H1 (cell line): ENCODE measurements at regions not wholly inside any gene's neighbourhood (a gene's known extent, or its start where the extent isn't known, plus 50 kb on each side); places are given as distances from the start of the nearest gene placed in this dataset.

Experiments
- CHD1 ChIP-seq: IDR thresholded peaks from 2 replicates; pipeline ENCODE4 v1.6.1; 2012; ENCODE audit warnings: low read depth, low read length, improper control_type of control experiment
- CHD2 ChIP-seq: IDR thresholded peaks from 2 replicates; pipeline ENCODE4 v1.6.1; 2012; ENCODE audit warnings: low read length, improper control_type of control experiment
- EZH2 ChIP-seq: fragments of 200-600 bp; sonication (generic); IDR thresholded peaks from 2 replicates; pipeline ENCODE4 v1.7.1; 2012; ENCODE audit warnings: low read depth, mild to moderate bottlenecking, moderate library complexity, low read length, inconsistent platforms; ENCODE audit not compliant: severe bottlenecking
- GABPA ChIP-seq: IDR thresholded peaks from 2 replicates; pipeline ENCODE4 v1.6.1; 2011; ENCODE audit warnings: mild to moderate bottlenecking, low read length, moderate library complexity, borderline replicate concordance; ENCODE audit not compliant: insufficient read depth
- KDM4A ChIP-seq: IDR thresholded peaks from one replicate; pipeline ENCODE4 v1.7.1; 2012; ENCODE audit warnings: low read depth, mild to moderate bottlenecking, moderate library complexity, low read length, inconsistent platforms; ENCODE audit not compliant: severe bottlenecking
- RFX5 ChIP-seq: IDR thresholded peaks from 2 replicates; pipeline ENCODE4 v1.6.1; 2011; ENCODE audit warnings: low read depth, low read length, improper control_type of control experiment, borderline replicate concordance
- TAF7 ChIP-seq: optimal IDR thresholded peaks from 2 replicates; pipeline ENCODE3; 2011; ENCODE audit warnings: low read depth, mild to moderate bottlenecking, inconsistent platforms, low read length, moderate library complexity, borderline replicate concordance
- TF ChIP-seq, protein P1 (sequence below): IDR thresholded peaks from 2 replicates; pipeline ENCODE4 v1.6.1; 2012; ENCODE audit warnings: inconsistent platforms

- no peak for TF ChIP-seq CHD2
- no peak for TF ChIP-seq RFX5
- TF ChIP-seq GABPA, result no peak
- no peak for TF ChIP-seq CHD1
- TF ChIP-seq, protein P1, sequence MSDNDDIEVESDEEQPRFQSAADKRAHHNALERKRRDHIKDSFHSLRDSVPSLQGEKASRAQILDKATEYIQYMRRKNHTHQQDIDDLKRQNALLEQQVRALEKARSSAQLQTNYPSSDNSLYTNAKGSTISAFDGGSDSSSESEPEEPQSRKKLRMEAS, result no peak
- TF ChIP-seq EZH2, result no peak
- TF ChIP-seq TAF7, result no peak
- TF ChIP-seq KDM4A, result no peak
These were observed 60.6 kb upstream of the DARS1 start (continued) for GRCh38 chr2:136045835-136046570.
